ENCODE measurements at regions not wholly inside any gene's neighbourhood (a gene's known extent, or its start where the extent isn't known, plus 50 kb on each side); places are given as distances from the start of the nearest gene placed in this dataset.

GRCh38 chr21:34270411-34270810, 93.4 kb upstream of the KCNE2 start:
- Histone ChIP-seq H3K4me1 (no peaks in the 10 kb centered on the region), H3K4me2 (no peak overlapping the region), H3K4me3 (no peak overlapping the region), H3K27ac (no peak overlapping the region), H3K9me3 (no peaks in the 10 kb centered on the region; the same call in 2 of the 3 replicates)
- CTCF ChIA-PET, result interaction anchor here (0.9 kb wide), 1 partner anchor 346 kb away, joined by 3 read pairs; no protein-coding TSS in a partner anchor
- DNase-seq (ENCODE audit: low read depth in 1 of 2, low spot score in 1 of 2) (no peak), ATAC-seq (no peak), FAIRE-seq (no peak)
- POLR2A ChIA-PET, result no interaction called here
- 13% methylated on average over 6 of the region's 6 CpGs for WGBS (ENCODE audit: missing lambda C conversion rate)
- no peak for TF ChIP-seq GATA3 (IDR thresholded peaks at IDR 0.05; ENCODE audit: borderline replicate concordance)
- no peak for TF ChIP-seq BCL3 (IDR thresholded peaks at IDR 0.05)
- TF ChIP-seq TFCP2L1 (CRISPR knock-in tag; IDR thresholded peaks at IDR 0.05), result no peak
- TF ChIP-seq USF2 (IDR thresholded peaks at IDR 0.05), result no peak
- TF ChIP-seq, protein P1, sequence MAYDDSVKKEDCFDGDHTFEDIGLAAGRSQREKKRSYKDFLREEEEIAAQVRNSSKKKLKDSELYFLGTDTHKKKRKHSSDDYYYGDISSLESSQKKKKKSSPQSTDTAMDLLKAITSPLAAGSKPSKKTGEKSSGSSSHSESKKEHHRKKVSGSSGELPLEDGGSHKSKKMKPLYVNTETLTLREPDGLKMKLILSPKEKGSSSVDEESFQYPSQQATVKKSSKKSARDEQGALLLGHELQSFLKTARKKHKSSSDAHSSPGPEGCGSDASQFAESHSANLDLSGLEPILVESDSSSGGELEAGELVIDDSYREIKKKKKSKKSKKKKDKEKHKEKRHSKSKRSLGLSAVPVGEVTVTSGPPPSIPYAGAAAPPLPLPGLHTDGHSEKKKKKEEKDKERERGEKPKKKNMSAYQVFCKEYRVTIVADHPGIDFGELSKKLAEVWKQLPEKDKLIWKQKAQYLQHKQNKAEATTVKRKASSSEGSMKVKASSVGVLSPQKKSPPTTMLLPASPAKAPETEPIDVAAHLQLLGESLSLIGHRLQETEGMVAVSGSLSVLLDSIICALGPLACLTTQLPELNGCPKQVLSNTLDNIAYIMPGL (CRISPR knock-in tag; IDR thresholded peaks at IDR 0.05; ENCODE audit: borderline replicate concordance), result no peak
- TF ChIP-seq ZFP36 (IDR thresholded peaks at IDR 0.05; ENCODE audit: borderline replicate concordance, partially characterized antibody), result no peak
- no peak for TF ChIP-seq CBX8 (IDR thresholded peaks at IDR 0.05)
- TF ChIP-seq CHD2 (IDR thresholded peaks at IDR 0.05; ENCODE audit: low read length, partially characterized antibody), result no peak

DNA sequence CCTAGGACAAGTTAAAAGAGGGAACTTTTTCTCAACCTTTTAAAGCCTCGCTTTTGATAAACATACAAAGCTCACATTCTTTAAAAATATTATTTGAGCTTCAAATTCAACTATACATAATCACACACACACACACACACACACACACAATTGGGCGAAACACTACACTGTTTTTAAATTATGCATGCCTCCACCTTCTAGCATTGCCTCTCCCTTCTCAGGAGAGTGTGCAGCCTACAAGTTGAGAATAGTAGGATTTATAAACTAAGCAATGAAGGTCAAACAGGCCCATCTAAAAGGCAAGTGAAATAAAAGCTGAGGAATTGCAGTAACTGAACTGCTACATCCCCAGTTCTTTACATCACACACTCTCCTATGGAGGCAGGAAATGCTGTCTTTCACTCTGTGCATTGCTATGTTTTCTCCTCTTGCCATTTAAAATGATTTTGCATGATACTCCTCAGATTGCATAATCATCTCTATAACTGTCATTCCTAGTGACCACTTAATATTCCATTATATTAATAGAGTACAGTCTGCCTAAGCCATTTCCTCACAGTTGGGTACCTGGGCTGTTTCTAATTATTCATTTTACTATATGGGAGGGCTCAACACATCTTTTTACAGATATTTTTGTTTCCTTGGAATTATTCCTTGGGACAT, 92.5 kb upstream of the KCNE2 start:
- no peak overlapping the region for H3K27ac ChIP-seq
- H3K4me2 ChIP-seq, result no peak overlapping the region
- FAIRE-seq (no peak), DNase-seq (ENCODE audit: low read depth in 1 of 2, low spot score in 1 of 2) (no peak), ATAC-seq (no peak)
- H3K9me3 ChIP-seq, result no peaks in the 10 kb centered on the region; the same call in 2 of the 3 replicates
- no peak overlapping the region for H3K4me3 ChIP-seq
- CTCF ChIA-PET, result interaction anchor here (0.9 kb wide), 1 partner anchor 347 kb away, joined by 3 read pairs; no protein-coding TSS in a partner anchor
- 44% methylated on average over 2 of the region's 2 CpGs for WGBS (ENCODE audit: missing lambda C conversion rate)
- TF ChIP-seq CEBPB (IDR thresholded peaks at IDR 0.05), result no peak
- no peak for TF ChIP-seq CHD2 (IDR thresholded peaks at IDR 0.05; ENCODE audit: low read length, partially characterized antibody)
- TF ChIP-seq NPAS2 (CRISPR knock-in tag; IDR thresholded peaks at IDR 0.05; ENCODE audit: borderline replicate concordance), result no peak
- TF ChIP-seq CBX2 (IDR thresholded peaks at IDR 0.05; ENCODE audit: borderline replicate concordance, low read depth), result no peak
- POLR2A ChIA-PET, result no interaction called here
- H3K4me1 ChIP-seq, result no peaks in the 10 kb centered on the region

- CTCF ChIA-PET, result no interaction called here
- 1% methylated on average over 5 of the region's 5 CpGs for WGBS (ENCODE audit: missing lambda C conversion rate)
These were observed 91.5 kb upstream of the KCNE2 start for GRCh38 chr21:34272321-34272720.

More at GRCh38 chr21:34272321-34272720, 91.5 kb upstream of the KCNE2 start:
- no peaks in the 10 kb centered on the region; the same call in 2 of the 3 replicates for H3K9me3 ChIP-seq
- DNase-seq (ENCODE audit: low read depth in 1 of 2, low spot score in 1 of 2), result no peak
- no peak overlapping the region for H3K4me2 ChIP-seq
- no peak for ATAC-seq
- TF ChIP-seq JUNB (IDR thresholded peaks at IDR 0.05), result no peak
- TF ChIP-seq CHD4 (IDR thresholded peaks at IDR 0.05; ENCODE audit: borderline replicate concordance), result no peak
- TF ChIP-seq FOXS1 (CRISPR knock-in tag; IDR thresholded peaks at IDR 0.05), result no peak
- TF ChIP-seq GATA3 (IDR thresholded peaks at IDR 0.05; ENCODE audit: borderline replicate concordance), result no peak
- no peak for TF ChIP-seq TFCP2L1 (CRISPR knock-in tag; IDR thresholded peaks at IDR 0.05)
- no peak for TF ChIP-seq EHF (CRISPR knock-in tag; IDR thresholded peaks at IDR 0.05)
- no peak for TF ChIP-seq FOSB (CRISPR knock-in tag; IDR thresholded peaks at IDR 0.05)
- no peak for TF ChIP-seq CTCF (IDR thresholded peaks at IDR 0.05)
- TF ChIP-seq USF2 (IDR thresholded peaks at IDR 0.05), result no peak
- H3K4me1 ChIP-seq, result no peaks in the 10 kb centered on the region
- no peak overlapping the region for H3K4me3 ChIP-seq
- POLR2A ChIA-PET, result no interaction called here
- no peak for FAIRE-seq
- no peak overlapping the region for H3K27ac ChIP-seq
